Keratinocyte (primary cell): ENCODE measurements at regions not wholly inside any gene's neighbourhood (a gene's known extent, or its start where the extent isn't known, plus 50 kb on each side); places are given as distances from the start of the nearest gene placed in this dataset.

Experiments used
- DNase-seq: peaks from one replicate; pipeline ENCODE4 v3.0.0-alpha.2; 2011; ENCODE audit warnings: low read depth, missing footprints, low spot score
- FAIRE-seq: peaks from 2 replicates; lab custom pipeline; 2011; peaks lifted over from hg19 to GRCh38; lab: Jason Lieb, UNC
- H2AFZ ChIP-seq: 2 replicates; pipeline ENCODE4 v1.6.0; 2012; ENCODE audit warnings: low read length, control low read depth, inconsistent platforms; ENCODE audit not compliant: control insufficient read depth
- H3K27ac ChIP-seq: 2 replicates; pipeline ENCODE4 v1.5.1; 2011; ENCODE audit warnings: low read length; ENCODE audit not compliant: control insufficient read depth, insufficient read depth
- H3K27me3 ChIP-seq: 3 replicates; pipeline ENCODE4 v1.6.0; 2011; ENCODE audit warnings: low read length; ENCODE audit not compliant: control insufficient read depth, insufficient read depth; ENCODE audit errors: extremely low read depth
- H3K36me3 ChIP-seq, 2 experiments: 2 replicates in 1 of 2; 3 replicates in 1 of 2; pipeline ENCODE4 v1.5.1; 2011; ENCODE audit warnings: low read length in 2 of 2, mild to moderate bottlenecking in 1 of 2; ENCODE audit not compliant: control insufficient read depth in 2 of 2, insufficient read depth in 2 of 2; ENCODE audit errors: extremely low read depth in 1 of 2
- H3K4me1 ChIP-seq: 3 replicates; pipeline ENCODE4 v1.5.1; 2011; ENCODE audit warnings: low read length; ENCODE audit not compliant: control insufficient read depth, insufficient read depth; ENCODE audit errors: extremely low read depth
- H3K4me2 ChIP-seq: 3 replicates; pipeline ENCODE4 v1.6.0; 2011; ENCODE audit warnings: low read depth, low read length; ENCODE audit not compliant: control insufficient read depth, insufficient read depth; ENCODE audit errors: extremely low read depth
- H3K4me3 ChIP-seq, 3 experiments: fragments of 200-600 bp in 1 of 3; sonication (generic) in 1 of 3; 2 replicates in 2 of 3; 3 replicates in 1 of 3; pipeline ENCODE4 v1.5.1; 2011 to 2016; ENCODE audit warnings: low read length in 3 of 3, mild to moderate bottlenecking in 3 of 3, control low read depth in 2 of 3, inconsistent platforms in 1 of 3, low read depth in 1 of 3, mixed read lengths in 1 of 3, mixed run types in 1 of 3, moderate library complexity in 1 of 3; ENCODE audit not compliant: control insufficient read depth in 2 of 3, insufficient read depth in 2 of 3; ENCODE audit errors: extremely low read depth in 1 of 3
- H3K79me2 ChIP-seq: 2 replicates; pipeline ENCODE4 v1.6.0; 2012; ENCODE audit warnings: low read length; ENCODE audit not compliant: control insufficient read depth, insufficient read depth
- H3K9ac ChIP-seq: 3 replicates; pipeline ENCODE4 v1.6.0; 2011; ENCODE audit warnings: low read length; ENCODE audit not compliant: control insufficient read depth, insufficient read depth; ENCODE audit errors: extremely low read depth
- H3K9me1 ChIP-seq: 3 replicates; pipeline ENCODE4 v1.6.0; 2011; ENCODE audit warnings: low read length; ENCODE audit not compliant: control insufficient read depth, insufficient read depth; ENCODE audit errors: extremely low read depth
- H3K9me3 ChIP-seq: 2 replicates; pipeline ENCODE4 v1.5.1; 2012; ENCODE audit warnings: low read depth, low read length; ENCODE audit not compliant: control insufficient read depth
- H4K20me1 ChIP-seq: 3 replicates; pipeline ENCODE4 v1.6.0; 2011; ENCODE audit warnings: low read length; ENCODE audit not compliant: control insufficient read depth, insufficient read depth; ENCODE audit errors: extremely low read depth
- CTCF ChIP-seq, 3 experiments: IDR thresholded peaks in 1 of 3; conservative IDR thresholded peaks in 1 of 3; optimal IDR thresholded peaks in 1 of 3; 2 replicates in 2 of 3; 3 replicates in 1 of 3; pipeline versions ENCODE3 to v1.5.1; 2011; ENCODE audit warnings: low read length in 3 of 3, mild to moderate bottlenecking in 3 of 3, moderate library complexity in 2 of 3, control low read depth in 1 of 3, inconsistent platforms in 1 of 3; ENCODE audit not compliant: insufficient read depth in 2 of 3; ENCODE audit errors: extremely low read depth in 1 of 3
- EZH2 ChIP-seq: IDR thresholded peaks from one replicate; pipeline ENCODE4 v1.6.1; 2012; ENCODE audit warnings: inconsistent platforms, mild to moderate bottlenecking, low read length, moderate library complexity
- dilution Hi-C: fragments of 300-500 bp; cut with MboI; formaldehyde crosslinking; loops from one replicate; pipeline ENCODE4 v1.7.0; 2020; ENCODE audit warnings: low sequenced_read_pairs; ENCODE audit not compliant: extremely low pct_ligation_motif_present

GRCh38 chr1:101382135-101382534 lies 145.3 kb downstream of the S1PR1 start:
- H3K4me1 ChIP-seq, result no peaks in the 10 kb centered on the region
- dilution Hi-C loops, result no loop called here
- H3K4me2 ChIP-seq, result no peak overlapping the region
- no peak overlapping the region for H3K9ac ChIP-seq
- H3K9me3 ChIP-seq, result no peaks in the 10 kb centered on the region
- H3K27ac ChIP-seq, result no peak overlapping the region
- no peaks in the 10 kb centered on the region for H3K9me1 ChIP-seq
- TF ChIP-seq CTCF (optimal IDR thresholded peaks at IDR 0.05 in 1 of 3, IDR thresholded peaks at IDR 0.05 in 1 of 3, conservative IDR thresholded peaks at IDR 0.05 in 1 of 3; ENCODE audit: extremely low read depth in 1 of 3, insufficient read depth in 2 of 3, low read length in 3 of 3) (no peak), EZH2 (no peak)
- H3K4me3 ChIP-seq, result no peak overlapping the region
- H3K36me3 ChIP-seq, result no peaks in the 10 kb centered on the region
- FAIRE-seq (no peak), DNase-seq (no peak)
- no peak overlapping the region for H2AFZ ChIP-seq
- H4K20me1 ChIP-seq, result no peaks in the 10 kb centered on the region
- H3K79me2 ChIP-seq, result no peaks in the 10 kb centered on the region
- H3K27me3 ChIP-seq, result no peaks in the 10 kb centered on the region

GRCh38 chr1:101388904-101389546 lies 152.2 kb downstream of the S1PR1 start:
- Histone ChIP-seq H3K9me3 (no peaks in the 10 kb centered on the region), H3K27me3 (no peaks in the 10 kb centered on the region), H3K9ac (no peak overlapping the region), H3K36me3 (no peaks in the 10 kb centered on the region), H3K9me1 (no peaks in the 10 kb centered on the region), H4K20me1 (no peaks in the 10 kb centered on the region), H3K4me1 (no peaks in the 10 kb centered on the region), H3K79me2 (no peaks in the 10 kb centered on the region), H3K4me2 (no peak overlapping the region), H2AFZ (no peak overlapping the region), H3K4me3 (no peak overlapping the region), H3K27ac (no peak overlapping the region)
- dilution Hi-C loops, result no loop called here
- TF ChIP-seq EZH2, result no peak
- TF ChIP-seq CTCF (optimal IDR thresholded peaks at IDR 0.05 in 1 of 3, IDR thresholded peaks at IDR 0.05 in 1 of 3, conservative IDR thresholded peaks at IDR 0.05 in 1 of 3; ENCODE audit: extremely low read depth in 1 of 3, insufficient read depth in 2 of 3, low read length in 3 of 3), result no peak
- no peak for DNase-seq
- FAIRE-seq, result no peak
